BE2C (cell line): ENCODE measurements at regions not wholly inside any gene's neighbourhood (a gene's known extent, or its start where the extent isn't known, plus 50 kb on each side); places are given as distances from the start of the nearest gene placed in this dataset.
"Not testable (repeated sequence)": the region's sequence is repeated elsewhere in the genome, so short reads cannot be mapped to it uniquely, and the experiment has no call there.

ENCODE experiments used
- DNase-seq: peaks from one replicate; pipeline ENCODE4 v3.0.0-alpha.2; 2020
- H3K27me3 ChIP-seq: fragments of 250-450 bp; sonication (Bioruptor Pico); 2 replicates; pipeline ENCODE4 v1.5.1; 2020; ENCODE audit warnings: mild to moderate bottlenecking
- H3K36me3 ChIP-seq: fragments of 250-450 bp; sonication (Bioruptor Pico); 2 replicates; pipeline ENCODE4 v1.5.1; 2020; ENCODE audit warnings: mild to moderate bottlenecking
- H3K4me1 ChIP-seq: fragments of 250-450 bp; sonication (Bioruptor Pico); 2 replicates; pipeline ENCODE4 v1.5.1; 2020
- H3K4me3 ChIP-seq: 2 replicates; pipeline ENCODE4 v1.5.1; 2011; ENCODE audit warnings: low read depth, low read length
- H3K9me3 ChIP-seq: fragments of 250-450 bp; sonication (Bioruptor Pico); 2 replicates; pipeline ENCODE4 v1.5.1; 2020
- TF ChIP-seq, protein P1 (sequence below): IDR thresholded peaks from 2 replicates; pipeline ENCODE4 v1.5.1; 2012; ENCODE audit warnings: mild to moderate bottlenecking, low read depth, low read length

DNA sequence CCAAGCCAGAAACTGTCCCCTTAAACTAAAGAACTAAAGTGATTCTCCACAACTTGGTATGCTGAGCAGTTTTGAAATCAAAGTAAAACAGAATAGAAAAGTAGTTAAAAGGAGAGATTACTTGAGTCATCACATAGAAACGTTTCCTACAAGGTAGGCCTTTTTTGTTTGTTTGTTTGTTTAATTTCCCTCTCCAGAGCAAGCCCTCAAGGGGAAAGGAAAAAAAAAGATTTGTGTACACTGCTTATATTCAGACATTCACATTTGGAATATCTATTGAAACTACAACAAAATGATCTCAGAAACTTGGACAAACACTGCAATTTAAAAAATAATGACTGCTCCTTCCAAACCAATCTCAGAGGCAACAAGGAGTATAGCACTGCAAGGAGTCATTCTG is 304.7 kb upstream of the NREP start:
- no peak overlapping the region for H3K4me3 ChIP-seq
- H3K4me1 ChIP-seq, result peaks cover 18% of the 10 kb centered on the region
- TF ChIP-seq, protein P1, sequence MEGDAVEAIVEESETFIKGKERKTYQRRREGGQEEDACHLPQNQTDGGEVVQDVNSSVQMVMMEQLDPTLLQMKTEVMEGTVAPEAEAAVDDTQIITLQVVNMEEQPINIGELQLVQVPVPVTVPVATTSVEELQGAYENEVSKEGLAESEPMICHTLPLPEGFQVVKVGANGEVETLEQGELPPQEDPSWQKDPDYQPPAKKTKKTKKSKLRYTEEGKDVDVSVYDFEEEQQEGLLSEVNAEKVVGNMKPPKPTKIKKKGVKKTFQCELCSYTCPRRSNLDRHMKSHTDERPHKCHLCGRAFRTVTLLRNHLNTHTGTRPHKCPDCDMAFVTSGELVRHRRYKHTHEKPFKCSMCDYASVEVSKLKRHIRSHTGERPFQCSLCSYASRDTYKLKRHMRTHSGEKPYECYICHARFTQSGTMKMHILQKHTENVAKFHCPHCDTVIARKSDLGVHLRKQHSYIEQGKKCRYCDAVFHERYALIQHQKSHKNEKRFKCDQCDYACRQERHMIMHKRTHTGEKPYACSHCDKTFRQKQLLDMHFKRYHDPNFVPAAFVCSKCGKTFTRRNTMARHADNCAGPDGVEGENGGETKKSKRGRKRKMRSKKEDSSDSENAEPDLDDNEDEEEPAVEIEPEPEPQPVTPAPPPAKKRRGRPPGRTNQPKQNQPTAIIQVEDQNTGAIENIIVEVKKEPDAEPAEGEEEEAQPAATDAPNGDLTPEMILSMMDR, result no peak
- H3K27me3 ChIP-seq, result no peaks in the 10 kb centered on the region
- H3K36me3 ChIP-seq, result no peaks in the 10 kb centered on the region
- no peak for DNase-seq
- no peaks in the 10 kb centered on the region for H3K9me3 ChIP-seq

DNA sequence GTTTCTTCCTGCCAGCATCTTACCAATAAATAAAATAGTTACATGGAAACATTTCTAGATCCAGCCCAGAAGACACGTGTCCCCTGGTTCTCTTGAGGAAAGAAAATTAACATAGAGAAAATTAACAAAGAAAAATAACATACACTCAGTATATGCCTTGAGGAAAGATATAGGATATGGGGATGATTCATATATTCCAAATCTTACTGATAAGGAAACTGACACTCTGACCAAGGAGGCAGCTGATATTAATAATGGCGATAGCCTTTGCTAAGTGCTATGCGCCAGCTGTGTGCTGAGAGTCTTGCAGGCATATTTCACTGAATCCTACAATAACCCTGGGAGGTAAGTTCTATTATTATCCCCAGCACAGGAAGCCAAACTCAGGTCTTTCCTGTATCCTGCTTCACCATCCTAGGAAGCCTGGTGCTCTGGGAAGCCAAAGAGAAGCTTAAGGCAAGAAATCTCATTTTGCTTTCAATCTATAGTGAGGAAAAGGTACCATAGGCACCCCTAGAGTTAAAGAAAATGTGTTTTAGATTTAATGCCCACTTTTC is 302.7 kb upstream of the NREP start:
- Histone ChIP-seq H3K9me3 (no peaks in the 10 kb centered on the region; the same call in 1 of the 2 replicates), H3K36me3 (no peaks in the 10 kb centered on the region), H3K4me3 (no peak overlapping the region), H3K4me1 (peaks cover 13% of the 10 kb centered on the region), H3K27me3 (no peaks in the 10 kb centered on the region)
- no peak for DNase-seq
- TF ChIP-seq, protein P1, result no peak

DNA sequence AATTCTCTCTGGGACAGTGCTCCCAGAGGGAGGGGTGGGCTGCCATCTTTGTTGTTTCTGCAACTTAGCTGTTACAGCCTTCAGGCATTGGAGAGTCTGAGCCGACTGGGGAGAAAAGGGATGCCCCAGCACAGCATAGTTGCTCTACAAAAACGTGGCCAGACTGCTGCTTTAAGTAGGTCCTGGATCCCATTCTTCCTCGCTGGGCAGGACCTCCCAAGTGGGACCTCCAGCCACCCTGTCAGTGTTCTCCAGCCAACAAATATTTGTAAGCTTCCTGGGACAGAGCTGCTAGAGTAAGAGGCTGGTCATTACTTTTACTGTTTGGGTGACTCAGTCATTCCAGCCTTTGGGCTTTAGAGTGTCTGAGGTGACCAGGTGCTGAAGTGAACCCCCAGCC is 292.7 kb upstream of the NREP start:
- H3K36me3 ChIP-seq, result no peaks in the 10 kb centered on the region
- no peaks in the 10 kb centered on the region; the same call in 1 of the 2 replicates for H3K9me3 ChIP-seq
- TF ChIP-seq, protein P1, result no peak

DNA sequence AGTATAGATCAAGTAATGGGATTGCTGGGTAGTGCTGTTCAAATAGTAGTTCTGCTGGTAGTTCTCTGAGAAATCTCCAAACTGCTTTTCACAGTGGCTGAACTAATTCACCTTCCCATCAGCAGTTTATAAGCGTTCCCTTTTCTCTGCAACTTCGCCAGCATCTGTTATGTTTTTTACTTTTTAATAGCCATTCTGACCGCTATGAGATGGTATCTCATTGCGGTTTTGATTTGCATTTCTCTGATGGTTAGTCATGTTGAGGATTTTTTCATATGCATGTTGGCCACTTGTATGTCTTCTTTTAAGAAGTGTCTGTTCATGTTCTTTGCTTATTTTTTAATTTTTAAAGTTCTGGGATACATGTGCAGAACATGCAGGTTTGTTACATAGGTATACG is 279.2 kb upstream of the NREP start:
- Histone ChIP-seq H3K36me3 (no peaks in the 10 kb centered on the region), H3K9me3 (no peaks in the 10 kb centered on the region; the same call in 1 of the 2 replicates), H3K4me3 (no peak overlapping the region), H3K4me1 (no peaks in the 10 kb centered on the region), H3K27me3 (no peaks in the 10 kb centered on the region)
- TF ChIP-seq, protein P1, result no peak
- DNase-seq, result no peak

More for the DNA sequence above, 292.7 kb upstream of the NREP start:
- Histone ChIP-seq H3K4me1 (no peaks in the 10 kb centered on the region), H3K27me3 (no peaks in the 10 kb centered on the region), H3K4me3 (no peak overlapping the region)
- DNase-seq, result no peak

- DNase-seq, result no peak
- no peaks in the 10 kb centered on the region; the same call in 1 of the 2 replicates for H3K9me3 ChIP-seq
- TF ChIP-seq, protein P1, result no peak
- H3K27me3 ChIP-seq, result no peaks in the 10 kb centered on the region
- no peaks in the 10 kb centered on the region for H3K4me1 ChIP-seq
- H3K36me3 ChIP-seq, result no peaks in the 10 kb centered on the region
- no peak overlapping the region for H3K4me3 ChIP-seq
Observed at GRCh38 chr5:112034421-112034979, 277.5 kb upstream of the NREP start.

GRCh38 chr5:112026879-112027278 is 269.9 kb upstream of the NREP start:
- DNase-seq, H3K36me3 ChIP-seq, H3K9me3 ChIP-seq, H3K4me3 ChIP-seq, H3K4me1 ChIP-seq, H3K27me3 ChIP-seq: not testable (repeated sequence)
